MM.1S (cell line): ENCODE measurements at regions not wholly inside any gene's neighbourhood (a gene's known extent, or its start where the extent isn't known, plus 50 kb on each side); places are given as distances from the start of the nearest gene placed in this dataset.

Experiments
- DNase-seq: peaks from one replicate; pipeline ENCODE4 v3.0.0-alpha.2; 2015
- H2AFZ ChIP-seq: fragments of 300-600 bp; sonication (generic); 2 replicates; pipeline ENCODE4 v1.6.0; 2016; ENCODE audit warnings: antibody characterized with exemption, low read length
- H3F3A ChIP-seq: fragments of 300-600 bp; sonication (generic); 2 replicates; pipeline ENCODE4 v1.6.1; 2016; ENCODE audit warnings: mild to moderate bottlenecking, antibody characterized with exemption, low read length, moderate library complexity, mixed read lengths; ENCODE audit not compliant: insufficient read depth
- H3K27ac ChIP-seq: fragments of 300-600 bp; sonication (generic); 2 replicates; pipeline ENCODE4 v1.5.1; 2016; ENCODE audit warnings: mild to moderate bottlenecking, low read length
- H3K27me3 ChIP-seq: fragments of 300-600 bp; sonication (generic); replicated peaks from 2 replicates; pipeline ENCODE4 v1.6.0; 2016; ENCODE audit warnings: low read length; ENCODE audit not compliant: insufficient read depth
- H3K36me3 ChIP-seq: fragments of 300-600 bp; sonication (generic); replicated peaks from 2 replicates; pipeline ENCODE4 v1.6.1; 2016; ENCODE audit warnings: mild to moderate bottlenecking, low read length, mixed read lengths; ENCODE audit not compliant: insufficient read depth
- H3K4me1 ChIP-seq: fragments of 300-600 bp; sonication (generic); 2 replicates; pipeline ENCODE4 v1.6.1; 2016; ENCODE audit warnings: low read length, mixed read lengths
- H3K4me2 ChIP-seq: fragments of 300-600 bp; sonication (generic); 2 replicates; pipeline ENCODE4 v1.6.0; 2016; ENCODE audit warnings: low read depth, low read length
- H3K4me3 ChIP-seq: fragments of 300-600 bp; sonication (generic); 2 replicates; pipeline ENCODE4 v1.5.1; 2016; ENCODE audit warnings: low read length, mixed read lengths
- H3K79me2 ChIP-seq: fragments of 300-600 bp; sonication (generic); 2 replicates; pipeline ENCODE4 v1.6.1; 2016; ENCODE audit warnings: mixed run types, low read length, mixed read lengths
- H3K9ac ChIP-seq: fragments of 300-600 bp; sonication (generic); 2 replicates; pipeline ENCODE4 v1.6.1; 2016; ENCODE audit warnings: low read length, mixed read lengths
- H3K9me2 ChIP-seq: fragments of 300-600 bp; sonication (generic); replicated peaks from 2 replicates; pipeline ENCODE4 v1.6.1; 2016; ENCODE audit warnings: mild to moderate bottlenecking, low read length, mixed read lengths; ENCODE audit not compliant: insufficient read depth
- H3K9me3 ChIP-seq: fragments of 300-600 bp; sonication (generic); replicated peaks from 2 replicates; pipeline ENCODE4 v1.6.1; 2016; ENCODE audit warnings: mild to moderate bottlenecking, low read length, mixed read lengths; ENCODE audit not compliant: insufficient read depth
- H4K20me1 ChIP-seq: fragments of 300-600 bp; sonication (generic); 2 replicates; pipeline ENCODE4 v1.6.1; 2016; ENCODE audit warnings: mild to moderate bottlenecking, low read length, moderate library complexity, mixed read lengths; ENCODE audit not compliant: insufficient read depth
- CTCF ChIP-seq: fragments of 300-600 bp; sonication (generic); IDR thresholded peaks from 2 replicates; pipeline ENCODE4 v1.5.1; 2016; ENCODE audit warnings: antibody characterized with exemption, low read length, mixed read lengths
- EZH2 ChIP-seq: fragments of 300-600 bp; sonication (generic); optimal IDR thresholded peaks from 2 replicates; pipeline ENCODE3; 2017; ENCODE audit warnings: low read depth, mild to moderate bottlenecking, antibody characterized with exemption, low read length, mixed read lengths
- EZH2phosphoT487 ChIP-seq: fragments of 300-600 bp; sonication (generic); IDR thresholded peaks from 2 replicates; pipeline ENCODE4 v1.6.1; 2018; ENCODE audit warnings: antibody characterized with exemption, low read length

- no peak for TF ChIP-seq EZH2phosphoT487
- TF ChIP-seq EZH2: no peak
- TF ChIP-seq CTCF: no peak
- no peaks in the 10 kb centered on the region for H3K27me3 ChIP-seq
- H3K4me2 ChIP-seq: no peak overlapping the region
- H3K4me3 ChIP-seq: no peak overlapping the region
- H3K9me3 ChIP-seq: no peaks in the 10 kb centered on the region
- no peaks in the 10 kb centered on the region for H3K79me2 ChIP-seq
- no peaks in the 10 kb centered on the region for H3K9me2 ChIP-seq
- no peak for DNase-seq
- no peak overlapping the region for H3K27ac ChIP-seq
- 0 out of 2 replicates have a peak, but pooled peaks cover 5% of the 10 kb centered on the region for H3K4me1 ChIP-seq
- H3K36me3 ChIP-seq: no peaks in the 10 kb centered on the region
- H3F3A ChIP-seq: no peaks in the 10 kb centered on the region
- no peaks in the 10 kb centered on the region for H4K20me1 ChIP-seq
- H3K9ac ChIP-seq: no peak overlapping the region
- no peak overlapping the region for H2AFZ ChIP-seq
These were observed 664.0 kb downstream of the NR2F1-AS1 start for GRCh38 chr5:92917044-92917443.

DNA sequence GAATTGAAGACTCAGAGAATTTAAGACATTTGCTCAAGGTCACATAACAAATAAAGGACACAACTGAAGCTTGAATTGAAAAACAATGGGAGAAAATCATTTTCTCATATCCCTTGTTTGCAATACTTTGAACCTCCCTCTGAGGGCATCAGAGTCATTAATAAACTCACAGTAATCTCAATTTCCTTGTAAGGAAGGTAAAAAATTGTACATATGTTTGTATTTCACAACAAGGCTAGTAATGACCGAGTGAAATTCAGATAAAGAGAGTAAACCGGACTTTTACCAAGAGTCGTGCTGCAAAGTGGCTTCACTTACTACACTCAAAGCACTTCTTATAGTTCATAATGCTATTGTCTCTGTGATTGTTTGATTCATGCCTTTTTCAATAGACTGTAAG is 665.0 kb downstream of the NR2F1-AS1 start:
- TF ChIP-seq EZH2 (no peak), EZH2phosphoT487 (no peak), CTCF (no peak)
- Histone ChIP-seq H3K36me3 (no peaks in the 10 kb centered on the region), H3K9ac (no peak overlapping the region), H3K27me3 (no peaks in the 10 kb centered on the region), H3K9me3 (no peaks in the 10 kb centered on the region), H3K27ac (no peak overlapping the region), H3K4me2 (no peak overlapping the region), H4K20me1 (no peaks in the 10 kb centered on the region), H3K79me2 (no peaks in the 10 kb centered on the region), H3K4me1 (0 out of 2 replicates have a peak, but pooled peaks cover 6% of the 10 kb centered on the region), H2AFZ (no peak overlapping the region), H3K4me3 (no peak overlapping the region), H3F3A (no peaks in the 10 kb centered on the region), H3K9me2 (no peaks in the 10 kb centered on the region)
- DNase-seq: no peak

DNA sequence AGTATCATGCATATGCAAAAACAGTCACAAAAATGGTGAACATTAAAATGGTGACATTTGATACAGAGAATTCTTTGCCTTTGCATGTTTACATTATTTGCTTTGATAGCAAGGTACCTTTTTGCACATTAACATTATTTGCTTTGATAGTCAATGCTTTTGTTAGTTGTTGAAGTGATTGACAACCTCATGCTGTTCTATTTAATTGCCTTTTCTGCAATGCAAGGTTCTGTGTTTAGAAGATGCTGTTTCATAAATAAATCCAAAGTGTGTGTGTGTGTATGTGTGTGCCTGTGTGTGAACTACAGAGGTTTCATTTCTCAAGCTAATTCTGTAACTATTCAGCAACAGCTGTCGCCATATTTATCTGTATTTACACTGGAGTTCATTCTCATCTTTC is 668.7 kb downstream of the NR2F1-AS1 start:
- Histone ChIP-seq H3K27me3 (no peaks in the 10 kb centered on the region), H3K4me3 (no peak overlapping the region), H3F3A (peaks cover 23% of the 10 kb centered on the region), H2AFZ (no peak overlapping the region), H3K9me2 (no peaks in the 10 kb centered on the region), H3K27ac (no peak overlapping the region), H3K4me1 (peaks cover 25% of the 10 kb centered on the region), H3K4me2 (no peak overlapping the region), H3K79me2 (no peaks in the 10 kb centered on the region), H3K9ac (no peak overlapping the region), H4K20me1 (no peaks in the 10 kb centered on the region), H3K9me3 (no peaks in the 10 kb centered on the region), H3K36me3 (no peaks in the 10 kb centered on the region)
- no peak for DNase-seq
- TF ChIP-seq EZH2 (no peak), EZH2phosphoT487 (no peak), CTCF (no peak)
